ENCODE measurements at regions not wholly inside any gene's neighbourhood (a gene's known extent, or its start where the extent isn't known, plus 50 kb on each side); places are given as distances from the start of the nearest gene placed in this dataset.
"Not testable (repeated sequence)": the region's sequence is repeated elsewhere in the genome, so short reads cannot be mapped to it uniquely, and the experiment has no call there.

DNA sequence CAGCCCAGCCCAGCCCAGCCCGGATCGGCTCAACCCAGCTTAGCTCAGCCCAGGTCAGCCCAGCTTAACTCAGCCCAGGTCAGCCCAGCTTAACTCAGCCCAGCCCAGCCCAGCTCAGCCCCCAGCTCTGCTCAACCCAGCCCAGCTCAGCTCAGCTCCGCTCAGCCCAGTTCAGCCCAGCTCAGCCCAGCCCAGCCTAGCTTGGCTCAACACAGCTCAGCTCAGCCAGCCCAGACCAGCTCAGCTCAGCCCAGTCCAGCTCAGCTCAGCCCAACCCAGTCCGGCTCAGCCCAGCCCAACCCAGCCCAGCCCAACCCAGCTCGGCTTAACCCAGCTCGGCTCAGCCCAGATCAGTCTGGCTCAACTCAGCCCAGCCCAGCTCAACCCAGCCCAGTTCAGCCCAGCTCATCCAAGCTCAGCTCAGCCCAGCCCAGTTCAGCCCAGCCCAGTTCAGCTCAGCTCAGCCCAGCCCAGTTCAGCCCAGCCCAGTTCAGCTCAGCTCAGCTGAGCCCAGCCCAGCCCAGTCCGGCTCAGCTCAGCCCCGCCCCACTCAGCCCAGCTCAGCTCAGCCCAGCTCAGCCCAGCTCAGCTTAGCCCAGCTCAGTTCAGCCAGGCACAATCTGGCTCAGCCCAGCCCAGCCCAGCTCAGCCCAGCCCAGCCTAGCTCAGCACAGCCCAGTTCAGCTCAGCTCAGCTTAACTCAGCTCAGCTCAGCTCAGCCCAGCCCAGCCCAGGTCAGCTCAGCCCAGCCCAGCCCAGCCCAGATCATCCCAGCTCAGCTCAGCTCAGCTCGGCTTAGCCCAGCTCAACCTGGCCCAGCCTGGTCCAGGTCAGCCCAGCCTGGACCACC is 331.7 kb downstream of the TMEM121 start:
- DNase-seq (peak in 2 of 3 donors; percentile 24 to 61), ATAC-seq (peak; percentile 2)
- H3K4me3 ChIP-seq, result no peak overlapping the region
- no peaks in the 10 kb centered on the region for H3K36me3 ChIP-seq (ENCODE audit: low read depth)
- intact Hi-C loops (cut with DNase I, micrococcal nuclease), result no loop called here
- no peaks in the 10 kb centered on the region for H3K4me1 ChIP-seq (ENCODE audit: low read depth)
- no peak for TF ChIP-seq CTCF (IDR thresholded peaks at IDR 0.05)
- no peaks in the 10 kb centered on the region for H3K9me3 ChIP-seq

GRCh38 chr14:105858676-105859025 is 332.3 kb downstream of the TMEM121 start:
- intact Hi-C loops (cut with DNase I, micrococcal nuclease), result no loop called here
- no peaks in the 10 kb centered on the region for H3K9me3 ChIP-seq
- H3K4me3 ChIP-seq, result no peak overlapping the region
- peak; percentile 3 for ATAC-seq
- H3K36me3 ChIP-seq (ENCODE audit: low read depth), result no peaks in the 10 kb centered on the region
- no peaks in the 10 kb centered on the region for H3K4me1 ChIP-seq (ENCODE audit: low read depth)
- no peak for TF ChIP-seq CTCF (IDR thresholded peaks at IDR 0.05)
- DNase-seq, result peak in 2 of 3 donors; percentile 20 to 33

DNA sequence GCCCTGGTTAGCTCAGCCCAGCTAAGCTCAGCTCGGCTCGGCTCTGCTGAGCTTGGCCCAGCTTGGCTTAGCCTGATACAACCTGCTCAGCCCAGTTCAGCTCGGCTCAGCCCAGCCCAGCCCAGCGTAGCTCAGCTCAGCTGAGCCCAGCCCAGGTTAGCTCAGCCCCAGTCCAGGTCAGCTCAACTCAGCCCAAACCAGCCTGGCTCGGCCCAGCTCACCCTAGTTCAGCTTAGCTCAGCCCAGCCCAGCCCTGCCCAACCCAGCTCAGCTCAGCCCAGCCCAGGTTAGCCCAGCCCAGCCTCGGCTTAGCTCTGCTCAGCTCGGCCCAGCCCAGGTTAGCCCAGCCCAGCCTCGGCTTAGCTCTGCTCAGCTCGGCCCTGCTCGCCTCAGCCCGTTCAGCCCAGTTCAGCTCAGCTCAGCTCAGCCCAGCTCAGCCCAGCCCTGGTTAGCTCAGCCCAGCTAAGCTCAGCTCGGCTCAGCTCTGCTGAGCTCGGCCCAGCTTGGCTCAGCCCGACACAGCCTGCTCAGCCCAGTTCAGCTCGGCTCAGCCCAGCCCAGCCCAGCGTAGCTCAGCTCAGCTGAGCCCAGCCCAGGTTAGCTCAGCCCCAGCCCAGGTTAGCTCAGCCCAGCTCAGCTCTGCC is 332.8 kb downstream of the TMEM121 start:
- intact Hi-C loops (cut with DNase I, micrococcal nuclease); H3K4me3 ChIP-seq; H3K36me3 ChIP-seq (ENCODE audit: low read depth); H3K4me1 ChIP-seq (ENCODE audit: low read depth); H3K9me3 ChIP-seq: not testable (repeated sequence)
- ATAC-seq (peak; percentile 2), DNase-seq (peak in 2 of 3 donors; percentile 15 to 46)

DNA sequence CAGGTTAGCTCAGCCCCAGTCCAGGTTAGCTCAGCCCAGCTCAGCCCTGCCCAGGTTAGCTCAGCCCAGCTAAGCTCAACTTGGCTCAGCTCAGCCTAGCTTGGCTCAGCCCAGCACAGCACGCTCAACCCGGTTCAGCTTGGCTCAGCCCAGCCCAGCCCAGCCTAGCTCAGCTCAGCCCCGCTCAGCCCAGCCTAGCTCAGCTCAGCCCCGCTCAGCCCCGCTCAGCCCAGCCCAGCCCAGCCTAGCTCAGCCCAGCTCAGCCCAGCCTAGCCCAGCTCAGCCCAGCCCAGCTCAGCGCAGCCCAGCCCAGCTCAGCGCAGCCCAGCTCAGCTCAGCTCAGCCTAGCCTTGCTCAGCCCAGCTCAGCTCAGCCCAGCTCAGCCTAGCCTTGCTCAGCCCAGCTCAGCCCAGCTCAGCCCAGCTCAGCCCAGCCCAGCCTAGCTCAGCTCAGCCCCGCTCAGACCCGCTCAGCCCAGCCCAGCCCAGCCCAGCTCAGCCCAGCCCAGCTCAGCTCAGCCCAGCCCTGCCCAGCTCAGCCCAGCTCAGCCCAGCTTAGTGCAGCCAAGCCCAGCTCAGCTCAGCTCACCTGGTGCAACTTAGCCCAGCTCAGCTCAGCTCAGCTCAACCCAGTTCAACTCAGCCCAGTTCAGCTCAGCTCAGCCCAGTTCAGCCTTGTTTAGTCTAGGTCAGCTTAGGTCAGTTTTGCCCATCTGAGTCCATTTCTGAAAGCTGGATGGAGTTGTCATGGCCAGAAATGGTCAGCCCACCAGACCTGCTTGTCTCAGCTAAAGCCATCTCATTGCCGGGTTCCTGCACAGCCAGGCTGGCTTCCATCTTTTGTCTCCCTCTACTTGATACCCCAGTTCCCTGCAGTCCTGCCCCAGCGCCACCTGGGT is 333.6 kb downstream of the TMEM121 start:
- TF ChIP-seq CTCF (IDR thresholded peaks at IDR 0.05), result no peak
- Histone ChIP-seq H3K9me3 (no peaks in the 10 kb centered on the region), H3K4me3 (no peak overlapping the region), H3K4me1 (ENCODE audit: low read depth) (no peaks in the 10 kb centered on the region), H3K36me3 (ENCODE audit: low read depth) (no peaks in the 10 kb centered on the region)
- DNase-seq, result peak in 2 of 3 donors; percentile 23 to 60
- intact Hi-C loops (cut with DNase I, micrococcal nuclease), result no loop called here
- peak; percentile 10 for ATAC-seq

GRCh38 chr14:105860615-105861580 is 334.5 kb downstream of the TMEM121 start:
- no peak for ATAC-seq
- DNase-seq, result peak in 2 of 3 donors; percentile 30 to 50
- intact Hi-C loops (cut with DNase I, micrococcal nuclease), result no loop called here
- Histone ChIP-seq H3K36me3 (ENCODE audit: low read depth) (no peaks in the 10 kb centered on the region), H3K4me3 (no peak overlapping the region), H3K9me3 (no peaks in the 10 kb centered on the region), H3K4me1 (ENCODE audit: low read depth) (no peaks in the 10 kb centered on the region)
- no peak for TF ChIP-seq CTCF (IDR thresholded peaks at IDR 0.05)

Measured in mucosa of descending colon (tissue), 3 donors.